MM.1S (cell line): ENCODE measurements at regions not wholly inside any gene's neighbourhood (a gene's known extent, or its start where the extent isn't known, plus 50 kb on each side); places are given as distances from the start of the nearest gene placed in this dataset.

Experiments
- DNase-seq: peaks from one replicate; pipeline ENCODE4 v3.0.0-alpha.2; 2015
- H2AFZ ChIP-seq: fragments of 300-600 bp; sonication (generic); 2 replicates; pipeline ENCODE4 v1.6.0; 2016; ENCODE audit warnings: antibody characterized with exemption, low read length
- H3F3A ChIP-seq: fragments of 300-600 bp; sonication (generic); 2 replicates; pipeline ENCODE4 v1.6.1; 2016; ENCODE audit warnings: mild to moderate bottlenecking, antibody characterized with exemption, low read length, moderate library complexity, mixed read lengths; ENCODE audit not compliant: insufficient read depth
- H3K27ac ChIP-seq: fragments of 300-600 bp; sonication (generic); 2 replicates; pipeline ENCODE4 v1.5.1; 2016; ENCODE audit warnings: mild to moderate bottlenecking, low read length
- H3K27me3 ChIP-seq: fragments of 300-600 bp; sonication (generic); replicated peaks from 2 replicates; pipeline ENCODE4 v1.6.0; 2016; ENCODE audit warnings: low read length; ENCODE audit not compliant: insufficient read depth
- H3K36me3 ChIP-seq: fragments of 300-600 bp; sonication (generic); replicated peaks from 2 replicates; pipeline ENCODE4 v1.6.1; 2016; ENCODE audit warnings: mild to moderate bottlenecking, low read length, mixed read lengths; ENCODE audit not compliant: insufficient read depth
- H3K4me1 ChIP-seq: fragments of 300-600 bp; sonication (generic); 2 replicates; pipeline ENCODE4 v1.6.1; 2016; ENCODE audit warnings: low read length, mixed read lengths
- H3K4me2 ChIP-seq: fragments of 300-600 bp; sonication (generic); 2 replicates; pipeline ENCODE4 v1.6.0; 2016; ENCODE audit warnings: low read depth, low read length
- H3K4me3 ChIP-seq: fragments of 300-600 bp; sonication (generic); 2 replicates; pipeline ENCODE4 v1.5.1; 2016; ENCODE audit warnings: low read length, mixed read lengths
- H3K79me2 ChIP-seq: fragments of 300-600 bp; sonication (generic); 2 replicates; pipeline ENCODE4 v1.6.1; 2016; ENCODE audit warnings: mixed run types, low read length, mixed read lengths
- H3K9ac ChIP-seq: fragments of 300-600 bp; sonication (generic); 2 replicates; pipeline ENCODE4 v1.6.1; 2016; ENCODE audit warnings: low read length, mixed read lengths
- H3K9me2 ChIP-seq: fragments of 300-600 bp; sonication (generic); replicated peaks from 2 replicates; pipeline ENCODE4 v1.6.1; 2016; ENCODE audit warnings: mild to moderate bottlenecking, low read length, mixed read lengths; ENCODE audit not compliant: insufficient read depth
- H3K9me3 ChIP-seq: fragments of 300-600 bp; sonication (generic); replicated peaks from 2 replicates; pipeline ENCODE4 v1.6.1; 2016; ENCODE audit warnings: mild to moderate bottlenecking, low read length, mixed read lengths; ENCODE audit not compliant: insufficient read depth
- H4K20me1 ChIP-seq: fragments of 300-600 bp; sonication (generic); 2 replicates; pipeline ENCODE4 v1.6.1; 2016; ENCODE audit warnings: mild to moderate bottlenecking, low read length, moderate library complexity, mixed read lengths; ENCODE audit not compliant: insufficient read depth
- CTCF ChIP-seq: fragments of 300-600 bp; sonication (generic); IDR thresholded peaks from 2 replicates; pipeline ENCODE4 v1.5.1; 2016; ENCODE audit warnings: antibody characterized with exemption, low read length, mixed read lengths
- EZH2 ChIP-seq: fragments of 300-600 bp; sonication (generic); optimal IDR thresholded peaks from 2 replicates; pipeline ENCODE3; 2017; ENCODE audit warnings: low read depth, mild to moderate bottlenecking, antibody characterized with exemption, low read length, mixed read lengths
- EZH2phosphoT487 ChIP-seq: fragments of 300-600 bp; sonication (generic); IDR thresholded peaks from 2 replicates; pipeline ENCODE4 v1.6.1; 2018; ENCODE audit warnings: antibody characterized with exemption, low read length

GRCh38 chr3:166759736-166760513 lies 620.2 kb downstream of the ZBBX start:
- Histone ChIP-seq H3K4me1 (no peaks in the 10 kb centered on the region), H3F3A (no peaks in the 10 kb centered on the region), H3K9me2 (no peaks in the 10 kb centered on the region), H2AFZ (no peak overlapping the region), H3K27me3 (no peaks in the 10 kb centered on the region), H3K27ac (no peak overlapping the region), H3K79me2 (no peaks in the 10 kb centered on the region), H3K9ac (no peak overlapping the region), H3K4me2 (no peak overlapping the region), H3K36me3 (no peaks in the 10 kb centered on the region), H3K4me3 (no peak overlapping the region), H3K9me3 (no peaks in the 10 kb centered on the region), H4K20me1 (no peaks in the 10 kb centered on the region)
- TF ChIP-seq EZH2 (no peak), EZH2phosphoT487 (no peak), CTCF (no peak)
- DNase-seq, result no peak

GRCh38 chr3:166752214-166752613 lies 627.9 kb downstream of the ZBBX start:
- no peaks in the 10 kb centered on the region for H3K27me3 ChIP-seq
- H3K9me3 ChIP-seq, result no peaks in the 10 kb centered on the region
- no peak overlapping the region for H3K9ac ChIP-seq
- TF ChIP-seq EZH2phosphoT487 (no peak), EZH2 (no peak), CTCF (no peak)
- H3K36me3 ChIP-seq, result no peaks in the 10 kb centered on the region
- no peaks in the 10 kb centered on the region for H3K9me2 ChIP-seq
- H2AFZ ChIP-seq, result no peak overlapping the region
- no peak overlapping the region for H3K4me3 ChIP-seq
- no peak overlapping the region for H3K4me2 ChIP-seq
- no peak for DNase-seq
- H3K4me1 ChIP-seq, result no peaks in the 10 kb centered on the region
- H4K20me1 ChIP-seq, result no peaks in the 10 kb centered on the region
- no peaks in the 10 kb centered on the region for H3F3A ChIP-seq
- no peaks in the 10 kb centered on the region for H3K79me2 ChIP-seq
- no peak overlapping the region for H3K27ac ChIP-seq

- H4K20me1 ChIP-seq, result no peaks in the 10 kb centered on the region
- no peaks in the 10 kb centered on the region for H3K27me3 ChIP-seq
- no peaks in the 10 kb centered on the region for H3K36me3 ChIP-seq
- no peaks in the 10 kb centered on the region for H3K9me2 ChIP-seq
- no peak overlapping the region for H2AFZ ChIP-seq
- H3F3A ChIP-seq, result no peaks in the 10 kb centered on the region
- no peak overlapping the region for H3K9ac ChIP-seq
- H3K9me3 ChIP-seq, result no peaks in the 10 kb centered on the region
- no peak overlapping the region for H3K4me2 ChIP-seq
- no peak overlapping the region for H3K4me3 ChIP-seq
- TF ChIP-seq EZH2 (no peak), CTCF (no peak), EZH2phosphoT487 (no peak)
- H3K4me1 ChIP-seq, result no peaks in the 10 kb centered on the region
- H3K79me2 ChIP-seq, result no peaks in the 10 kb centered on the region
- no peak overlapping the region for H3K27ac ChIP-seq
- DNase-seq, result no peak
Measured at GRCh38 chr3:166743481-166744134, 636.5 kb downstream of the ZBBX start.
